AG04450 (cell line): ENCODE measurements at regions not wholly inside any gene's neighbourhood (a gene's known extent, or its start where the extent isn't known, plus 50 kb on each side); places are given as distances from the start of the nearest gene placed in this dataset.
"Not testable (repeated sequence)": the region's sequence is repeated elsewhere in the genome, so short reads cannot be mapped to it uniquely, and the experiment has no call there.

Experiments used
- CTCF ChIA-PET: fragments of 300-600, 350-600 bp; formaldehyde crosslinking; extraction: SDS; loops from one replicate; lab custom pipeline; 2022; ENCODE audit warnings: antibody characterized with exemption, inconsistent platforms; lab: Charles Lee
- POLR2A ChIA-PET: fragments of 350-600 bp; formaldehyde crosslinking; extraction: SDS; loops from one replicate; lab custom pipeline; 2021; ENCODE audit warnings: antibody characterized with exemption, inconsistent platforms; lab: Yijun Ruan, JAX
- DNase-seq: peaks from one replicate; pipeline ENCODE4 v3.0.0-alpha.2; 2011; ENCODE audit warnings: low read depth, low spot score
- H3K27ac ChIP-seq: one replicate; pipeline ENCODE4 v1.5.1; 2012; ENCODE audit warnings: low read depth, low read length, control low read depth
- H3K27me3 ChIP-seq: one replicate; pipeline ENCODE4 v1.6.0; 2012; ENCODE audit warnings: low read length; ENCODE audit not compliant: control insufficient read depth, insufficient read depth
- H3K4me3 ChIP-seq: 2 replicates; pipeline ENCODE4 v1.5.1; 2011; ENCODE audit warnings: mild to moderate bottlenecking, low read depth, low read length, control low read depth
- H3K9me3 ChIP-seq: 2 replicates; pipeline ENCODE4 v1.5.1; 2012; ENCODE audit warnings: low read length; ENCODE audit not compliant: control insufficient read depth, insufficient read depth
- CTCF ChIP-seq: IDR thresholded peaks from 2 replicates; pipeline ENCODE4 v1.5.1; 2011; ENCODE audit warnings: low read depth, low read length, control low read depth, inconsistent platforms

DNA sequence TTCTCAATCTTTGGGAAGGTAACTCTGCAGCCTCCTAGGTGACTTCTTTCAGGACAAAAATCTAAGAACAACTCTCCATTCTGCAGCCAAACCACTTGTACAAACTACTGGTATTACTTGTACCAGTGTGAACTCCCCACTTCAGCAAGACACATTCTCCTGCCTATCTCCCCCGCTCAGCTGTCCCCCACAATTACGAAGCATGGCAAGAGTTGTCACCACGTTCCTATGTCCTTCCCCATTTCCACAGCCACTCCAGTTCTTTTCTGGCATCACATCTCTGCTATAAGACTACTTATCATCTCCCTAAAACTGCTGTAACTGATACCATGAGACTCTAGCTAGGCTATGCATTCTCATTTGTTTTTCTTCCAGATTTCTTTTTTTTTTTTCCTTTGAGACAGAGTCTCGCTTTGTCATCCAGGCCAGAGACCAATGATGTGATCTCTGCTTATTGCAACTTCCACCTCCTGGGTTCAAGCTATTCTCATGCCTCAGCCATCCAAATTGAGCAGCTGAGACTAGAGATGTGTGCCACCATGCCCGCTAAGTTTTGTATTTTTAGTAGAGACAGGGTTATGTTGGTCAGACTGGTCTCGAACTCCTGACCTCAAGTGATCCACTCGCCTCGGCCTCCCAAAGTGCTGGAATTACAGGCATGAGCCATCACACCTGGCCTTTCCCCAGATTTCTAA, 71.9 kb upstream of the CDON start:
- no peak overlapping the region for H3K27ac ChIP-seq
- no peak for DNase-seq
- no peaks in the 10 kb centered on the region for H3K9me3 ChIP-seq
- no peak for TF ChIP-seq CTCF
- ChIA-PET CTCF (no interaction called here), POLR2A (interaction anchor here (0.7 kb wide), 1 partner anchor 21 kb away, joined by 3 read pairs; no protein-coding TSS in a partner anchor)
- peaks cover 73% of the 10 kb centered on the region for H3K27me3 ChIP-seq
- no peak overlapping the region for H3K4me3 ChIP-seq

GRCh38 chr11:126133901-126134300, 71.2 kb upstream of the CDON start:
- no peak for TF ChIP-seq CTCF
- Histone ChIP-seq H3K27ac (no peak overlapping the region), H3K9me3 (no peaks in the 10 kb centered on the region), H3K27me3 (peaks cover 75% of the 10 kb centered on the region), H3K4me3 (no peak overlapping the region)
- ChIA-PET POLR2A (interaction anchor here (0.7 kb wide), 1 partner anchor 20 kb away, joined by 3 read pairs; no protein-coding TSS in a partner anchor), CTCF (interaction anchor here (1.0 kb wide), 1 partner anchor 18 kb away, joined by 3 read pairs; no protein-coding TSS in a partner anchor)
- DNase-seq = no peak

GRCh38 chr11:126132319-126132718, 69.7 kb upstream of the CDON start:
- TF ChIP-seq CTCF = no peak
- ChIA-PET POLR2A (no interaction called here), CTCF (no interaction called here)
- H3K27me3 ChIP-seq = peaks cover 74% of the 10 kb centered on the region
- DNase-seq = no peak
- no peaks in the 10 kb centered on the region for H3K9me3 ChIP-seq
- H3K4me3 ChIP-seq = no peak overlapping the region
- no peak overlapping the region for H3K27ac ChIP-seq

- POLR2A ChIA-PET = interaction anchor here (1.1 to 1.4 kb wide), 2 partner anchors 8 to 10 kb away, joined by 3 to 9 read pairs; no protein-coding TSS in a partner anchor
- DNase-seq, H3K4me3 ChIP-seq, H3K27ac ChIP-seq, H3K9me3 ChIP-seq: not testable (repeated sequence)
- peaks cover 72% of the 10 kb centered on the region for H3K27me3 ChIP-seq
- CTCF ChIA-PET = interaction anchor here (0.8 kb wide), 1 partner anchor 8 kb away, joined by 3 read pairs; no protein-coding TSS in a partner anchor
These were observed 68.1 kb upstream of the CDON start for GRCh38 chr11:126130781-126131180.

DNA sequence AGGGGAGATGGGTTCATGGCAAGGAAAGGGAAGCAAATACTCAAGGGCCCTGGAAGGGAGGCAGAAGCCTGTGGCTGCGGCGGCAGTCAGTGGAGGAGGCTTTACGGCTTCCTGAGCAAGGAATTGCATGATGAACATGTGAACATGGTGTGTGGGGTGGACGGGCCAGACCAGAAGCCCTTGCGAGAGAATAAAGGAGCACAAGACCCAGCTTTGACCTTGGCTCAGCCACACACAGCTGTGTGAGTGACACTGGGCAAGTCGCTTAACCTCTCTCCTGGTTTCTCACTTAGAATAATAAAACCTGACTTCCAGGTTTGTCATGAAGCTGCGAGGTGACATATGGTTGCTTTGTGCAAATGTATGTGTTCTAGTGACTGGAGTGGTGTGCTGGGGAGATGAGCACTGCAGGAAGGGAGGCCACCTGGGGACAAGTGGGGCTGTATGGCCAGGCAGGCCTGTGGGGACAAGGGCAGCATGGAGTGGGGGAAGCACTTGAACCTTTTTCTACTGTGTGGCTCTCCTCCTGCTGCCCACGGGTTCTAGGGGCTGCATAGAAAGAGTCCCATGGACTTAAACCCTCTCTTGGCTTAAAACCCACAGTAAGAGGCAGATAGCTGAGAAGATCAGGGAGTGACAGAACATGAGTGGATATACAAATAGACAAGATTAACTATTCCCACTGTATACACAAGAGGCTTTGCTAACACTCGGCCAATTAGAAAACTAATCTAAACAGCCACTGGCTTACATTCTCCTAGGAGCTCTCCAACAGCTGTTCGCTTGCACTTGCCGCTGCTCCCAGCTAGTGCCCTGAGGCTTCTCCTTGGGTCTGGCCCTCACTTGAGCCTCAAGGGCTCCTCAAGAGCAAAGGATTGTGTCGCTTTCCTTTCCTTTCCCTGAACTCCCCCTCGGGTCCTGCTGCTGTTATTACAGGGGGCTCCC, 67.3 kb upstream of the CDON start:
- no peak for DNase-seq
- Histone ChIP-seq H3K9me3 (no peaks in the 10 kb centered on the region), H3K27ac (no peak overlapping the region), H3K4me3 (no peak overlapping the region), H3K27me3 (peaks cover 69% of the 10 kb centered on the region)
- no peak for TF ChIP-seq CTCF
- ChIA-PET CTCF (interaction anchor here (0.6 to 0.8 kb wide), 2 partner anchors 9 to 64 kb away, joined by 3 read pairs; no protein-coding TSS in a partner anchor), POLR2A (interaction anchor here (1.1 to 1.4 kb wide), 2 partner anchors 9 to 11 kb away, joined by 3 to 9 read pairs; no protein-coding TSS in a partner anchor)
